ENCODE measurements at regions not wholly inside any gene's neighbourhood (a gene's known extent, or its start where the extent isn't known, plus 50 kb on each side); places are given as distances from the start of the nearest gene placed in this dataset.

- no peak for TF ChIP-seq ATF2 (IDR thresholded peaks at IDR 0.05; ENCODE audit: low read length)
- no peak for TF ChIP-seq RBBP5 (IDR thresholded peaks at IDR 0.05; ENCODE audit: borderline replicate concordance, low read depth, low read length)
- no peak for TF ChIP-seq NANOG (IDR thresholded peaks at IDR 0.05; ENCODE audit: insufficient read depth, low read depth, low read length, poor library complexity, severe bottlenecking)
- TF ChIP-seq GABPA (IDR thresholded peaks at IDR 0.05; ENCODE audit: borderline replicate concordance, insufficient read depth, low read length): no peak
- no peak for TF ChIP-seq JUND (IDR thresholded peaks at IDR 0.05; ENCODE audit: low read length)
Measured at GRCh38 chr5:98308960-98309359, 464.5 kb upstream of the RGMB start (continued).

All from H1 (cell line).